Smooth muscle cell (in vitro differentiated cells): ENCODE measurements at regions not wholly inside any gene's neighbourhood (a gene's known extent, or its start where the extent isn't known, plus 50 kb on each side); places are given as distances from the start of the nearest gene placed in this dataset.

ENCODE experiments used
- DNase-seq: peaks from one replicate; lab custom pipeline; 2025; ENCODE audit not compliant: unreplicated experiment; lab: John Stamatoyannopoulos, UW
- H2AFZ ChIP-seq: fragments of 200-600 bp; sonication (generic); 2 replicates; pipeline ENCODE4 v1.6.0; 2016; ENCODE audit warnings: antibody characterized with exemption, low read depth, mild to moderate bottlenecking
- H3F3A ChIP-seq: fragments of 200-600 bp; sonication (generic); 2 replicates; pipeline ENCODE4 v1.6.0; 2017; ENCODE audit warnings: antibody characterized with exemption, low read depth
- H3K27ac ChIP-seq: fragments of 200-600 bp; sonication (generic); 2 replicates; pipeline ENCODE4 v1.5.1; 2016; ENCODE audit warnings: low read depth, mild to moderate bottlenecking
- H3K27me3 ChIP-seq: fragments of 200-600 bp; sonication (generic); 2 replicates; pipeline ENCODE4 v1.6.1; 2016; ENCODE audit warnings: low read depth, mild to moderate bottlenecking
- H3K36me3 ChIP-seq: fragments of 200-600 bp; sonication (generic); 2 replicates; pipeline ENCODE4 v1.5.1; 2016; ENCODE audit warnings: low read depth
- H3K4me1 ChIP-seq: fragments of 200-600 bp; sonication (generic); 2 replicates; pipeline ENCODE4 v1.5.1; 2016; ENCODE audit warnings: low read depth
- H3K4me2 ChIP-seq: fragments of 200-600 bp; sonication (generic); 2 replicates; pipeline ENCODE4 v1.6.0; 2016; ENCODE audit warnings: mild to moderate bottlenecking
- H3K4me3 ChIP-seq: fragments of 200-600 bp; sonication (generic); 2 replicates; pipeline ENCODE4 v1.5.1; 2016; ENCODE audit warnings: mild to moderate bottlenecking
- H3K79me2 ChIP-seq: fragments of 200-600 bp; sonication (generic); 2 replicates; pipeline ENCODE4 v1.6.0; 2016; ENCODE audit warnings: low read depth, mild to moderate bottlenecking
- H3K9ac ChIP-seq: fragments of 200-600 bp; sonication (generic); 2 replicates; pipeline ENCODE4 v1.6.0; 2016; ENCODE audit warnings: low read depth
- H3K9me3 ChIP-seq: fragments of 200-600 bp; sonication (generic); replicated peaks from 2 replicates; pipeline ENCODE4 v1.5.1; 2016; ENCODE audit warnings: low read depth
- H4K20me1 ChIP-seq: fragments of 200-600 bp; sonication (generic); 2 replicates; pipeline ENCODE4 v1.6.0; 2016; ENCODE audit warnings: low read depth
- WGBS: methylation state at CpG from one replicate; pipeline ENCODE4 v1.1.7; 2016; ENCODE audit warnings: low lambda C conversion rate; 5-methylcytosine and 5-hydroxymethylcytosine counted together
- TF ChIP-seq, protein P1 (sequence below): fragments of 200-600 bp; sonication (generic); IDR thresholded peaks from 2 replicates; pipeline ENCODE4 v1.5.1; 2017; ENCODE audit warnings: borderline replicate concordance, mild to moderate bottlenecking, antibody characterized with exemption; ENCODE audit not compliant: insufficient read depth, poor library complexity, severe bottlenecking

DNA sequence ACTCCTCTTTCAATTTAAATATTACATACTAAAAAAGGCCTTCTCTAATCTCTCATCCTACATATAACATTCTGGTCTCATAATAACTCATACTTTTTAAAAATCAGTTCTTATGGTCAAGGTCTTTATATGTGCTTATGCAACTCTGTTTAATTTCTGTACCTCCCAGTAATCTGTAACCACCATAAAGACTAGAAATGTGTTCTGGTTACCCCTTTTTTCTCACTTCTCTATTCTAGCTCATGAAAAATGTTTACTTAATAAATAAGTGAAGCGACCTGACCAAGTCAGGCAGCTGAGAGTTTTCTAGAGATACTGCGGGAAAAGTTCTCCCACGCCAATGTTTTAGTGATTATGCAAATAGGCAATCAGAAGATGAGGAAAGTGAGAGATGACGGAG lies 548.8 kb upstream of the FAM241A start:
- Histone ChIP-seq H3K4me3 (no peak overlapping the region), H3K36me3 (no peaks in the 10 kb centered on the region), H3K27ac (no peak overlapping the region), H3K9me3 (no peaks in the 10 kb centered on the region), H3F3A (no peaks in the 10 kb centered on the region), H3K9ac (no peak overlapping the region), H3K79me2 (no peaks in the 10 kb centered on the region), H3K27me3 (no peaks in the 10 kb centered on the region), H3K4me2 (no peak overlapping the region), H2AFZ (no peak overlapping the region), H4K20me1 (no peaks in the 10 kb centered on the region), H3K4me1 (no peaks in the 10 kb centered on the region)
- WGBS, result 95% methylated on average over 4 of the region's 4 CpGs
- no peak for DNase-seq
- TF ChIP-seq, protein P1, sequence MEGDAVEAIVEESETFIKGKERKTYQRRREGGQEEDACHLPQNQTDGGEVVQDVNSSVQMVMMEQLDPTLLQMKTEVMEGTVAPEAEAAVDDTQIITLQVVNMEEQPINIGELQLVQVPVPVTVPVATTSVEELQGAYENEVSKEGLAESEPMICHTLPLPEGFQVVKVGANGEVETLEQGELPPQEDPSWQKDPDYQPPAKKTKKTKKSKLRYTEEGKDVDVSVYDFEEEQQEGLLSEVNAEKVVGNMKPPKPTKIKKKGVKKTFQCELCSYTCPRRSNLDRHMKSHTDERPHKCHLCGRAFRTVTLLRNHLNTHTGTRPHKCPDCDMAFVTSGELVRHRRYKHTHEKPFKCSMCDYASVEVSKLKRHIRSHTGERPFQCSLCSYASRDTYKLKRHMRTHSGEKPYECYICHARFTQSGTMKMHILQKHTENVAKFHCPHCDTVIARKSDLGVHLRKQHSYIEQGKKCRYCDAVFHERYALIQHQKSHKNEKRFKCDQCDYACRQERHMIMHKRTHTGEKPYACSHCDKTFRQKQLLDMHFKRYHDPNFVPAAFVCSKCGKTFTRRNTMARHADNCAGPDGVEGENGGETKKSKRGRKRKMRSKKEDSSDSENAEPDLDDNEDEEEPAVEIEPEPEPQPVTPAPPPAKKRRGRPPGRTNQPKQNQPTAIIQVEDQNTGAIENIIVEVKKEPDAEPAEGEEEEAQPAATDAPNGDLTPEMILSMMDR, result no peak

DNA sequence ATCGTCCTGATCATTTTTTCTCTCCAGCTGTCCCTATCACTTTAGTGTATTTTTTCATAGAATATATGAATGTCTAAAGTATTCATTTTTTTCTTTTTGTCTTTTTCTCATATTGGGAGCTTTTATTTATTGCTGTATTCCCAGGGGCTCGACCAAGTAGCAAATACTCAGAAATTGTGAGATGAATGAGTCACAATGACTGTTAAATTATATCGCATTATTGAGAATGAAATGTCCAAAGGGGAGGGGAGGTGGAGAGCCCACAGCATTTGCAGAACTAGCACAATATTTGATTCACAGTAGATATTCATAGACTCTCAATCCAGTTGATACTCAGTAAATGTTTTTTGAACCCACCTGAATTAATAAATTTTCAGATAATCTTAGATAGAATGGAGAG lies 543.6 kb upstream of the FAM241A start:
- Histone ChIP-seq H2AFZ (no peak overlapping the region), H3K4me3 (no peak overlapping the region), H3K9ac (no peak overlapping the region), H3K9me3 (no peaks in the 10 kb centered on the region), H3K27ac (no peak overlapping the region), H3K27me3 (no peaks in the 10 kb centered on the region), H4K20me1 (no peaks in the 10 kb centered on the region), H3K4me2 (no peak overlapping the region), H3K36me3 (no peaks in the 10 kb centered on the region), H3F3A (no peaks in the 10 kb centered on the region), H3K4me1 (no peaks in the 10 kb centered on the region), H3K79me2 (no peaks in the 10 kb centered on the region)
- TF ChIP-seq, protein P1, result no peak
- WGBS, result 91% methylated on average over 3 of the region's 3 CpGs
- no peak for DNase-seq

- Histone ChIP-seq H3F3A (no peaks in the 10 kb centered on the region), H3K27me3 (no peaks in the 10 kb centered on the region), H3K79me2 (no peaks in the 10 kb centered on the region), H3K4me1 (no peaks in the 10 kb centered on the region), H3K9me3 (no peaks in the 10 kb centered on the region), H2AFZ (no peak overlapping the region), H3K4me2 (no peak overlapping the region), H3K9ac (no peak overlapping the region), H3K36me3 (no peaks in the 10 kb centered on the region), H3K27ac (no peak overlapping the region), H3K4me3 (no peak overlapping the region), H4K20me1 (no peaks in the 10 kb centered on the region)
- TF ChIP-seq, protein P1, result no peak
- 92% methylated on average over 1 of the region's 1 CpG for WGBS
- no peak for DNase-seq
Observed at GRCh38 chr4:111602848-111603247, 542.4 kb upstream of the FAM241A start.

GRCh38 chr4:111605111-111605510 lies 540.1 kb upstream of the FAM241A start:
- 68% methylated on average over 1 of the region's 1 CpG for WGBS
- no peaks in the 10 kb centered on the region for H3K79me2 ChIP-seq
- TF ChIP-seq, protein P1, result no peak

More at GRCh38 chr4:111605111-111605510, 540.1 kb upstream of the FAM241A start:
- H3F3A ChIP-seq, result no peaks in the 10 kb centered on the region
- no peak overlapping the region for H3K27ac ChIP-seq
- no peak overlapping the region for H3K4me2 ChIP-seq
- H4K20me1 ChIP-seq, result no peaks in the 10 kb centered on the region
- H3K4me1 ChIP-seq, result no peaks in the 10 kb centered on the region
- H3K36me3 ChIP-seq, result no peaks in the 10 kb centered on the region
- no peak overlapping the region for H3K4me3 ChIP-seq
- DNase-seq, result no peak
- peak overlapping the region; percentile 14 for H2AFZ ChIP-seq
- no peaks in the 10 kb centered on the region for H3K27me3 ChIP-seq
- H3K9me3 ChIP-seq, result no peaks in the 10 kb centered on the region
- no peak overlapping the region for H3K9ac ChIP-seq
